ENCODE measurements at regions not wholly inside any gene's neighbourhood (a gene's known extent, or its start where the extent isn't known, plus 50 kb on each side); places are given as distances from the start of the nearest gene placed in this dataset.

DNA sequence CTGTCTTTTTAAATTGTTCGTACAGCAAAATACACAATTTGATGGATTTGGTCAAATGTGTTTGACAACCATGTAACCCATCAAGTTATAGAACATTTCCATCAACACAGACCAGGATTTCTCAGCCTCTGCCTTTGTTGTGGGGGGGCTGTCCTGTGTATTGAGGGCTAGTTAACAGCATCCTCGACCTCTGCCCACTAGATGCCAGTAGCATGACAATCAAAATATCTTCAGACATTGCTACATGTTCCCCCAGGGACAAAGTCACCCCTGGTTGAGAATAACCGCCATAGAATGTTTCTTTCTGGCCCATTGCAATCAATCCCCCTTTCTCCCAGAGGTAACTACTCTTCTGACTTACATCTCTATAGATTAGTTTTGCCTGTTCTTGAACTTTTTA lies 310.1 kb upstream of the RGMA start:
- TF ChIP-seq, protein P1, sequence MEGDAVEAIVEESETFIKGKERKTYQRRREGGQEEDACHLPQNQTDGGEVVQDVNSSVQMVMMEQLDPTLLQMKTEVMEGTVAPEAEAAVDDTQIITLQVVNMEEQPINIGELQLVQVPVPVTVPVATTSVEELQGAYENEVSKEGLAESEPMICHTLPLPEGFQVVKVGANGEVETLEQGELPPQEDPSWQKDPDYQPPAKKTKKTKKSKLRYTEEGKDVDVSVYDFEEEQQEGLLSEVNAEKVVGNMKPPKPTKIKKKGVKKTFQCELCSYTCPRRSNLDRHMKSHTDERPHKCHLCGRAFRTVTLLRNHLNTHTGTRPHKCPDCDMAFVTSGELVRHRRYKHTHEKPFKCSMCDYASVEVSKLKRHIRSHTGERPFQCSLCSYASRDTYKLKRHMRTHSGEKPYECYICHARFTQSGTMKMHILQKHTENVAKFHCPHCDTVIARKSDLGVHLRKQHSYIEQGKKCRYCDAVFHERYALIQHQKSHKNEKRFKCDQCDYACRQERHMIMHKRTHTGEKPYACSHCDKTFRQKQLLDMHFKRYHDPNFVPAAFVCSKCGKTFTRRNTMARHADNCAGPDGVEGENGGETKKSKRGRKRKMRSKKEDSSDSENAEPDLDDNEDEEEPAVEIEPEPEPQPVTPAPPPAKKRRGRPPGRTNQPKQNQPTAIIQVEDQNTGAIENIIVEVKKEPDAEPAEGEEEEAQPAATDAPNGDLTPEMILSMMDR (IDR thresholded peaks at IDR 0.05), result no peak
- DNase-seq (no peak), ATAC-seq (no peak)
- no peaks in the 10 kb centered on the region for H3K9me3 ChIP-seq
- no peak overlapping the region for H3K4me3 ChIP-seq
- no peaks in the 10 kb centered on the region for H3K4me1 ChIP-seq (ENCODE audit: low read depth)
- H3K36me3 ChIP-seq (ENCODE audit: low read depth), result no peaks in the 10 kb centered on the region
- intact Hi-C loops (cut with DNase I, micrococcal nuclease), result no loop called here

DNA sequence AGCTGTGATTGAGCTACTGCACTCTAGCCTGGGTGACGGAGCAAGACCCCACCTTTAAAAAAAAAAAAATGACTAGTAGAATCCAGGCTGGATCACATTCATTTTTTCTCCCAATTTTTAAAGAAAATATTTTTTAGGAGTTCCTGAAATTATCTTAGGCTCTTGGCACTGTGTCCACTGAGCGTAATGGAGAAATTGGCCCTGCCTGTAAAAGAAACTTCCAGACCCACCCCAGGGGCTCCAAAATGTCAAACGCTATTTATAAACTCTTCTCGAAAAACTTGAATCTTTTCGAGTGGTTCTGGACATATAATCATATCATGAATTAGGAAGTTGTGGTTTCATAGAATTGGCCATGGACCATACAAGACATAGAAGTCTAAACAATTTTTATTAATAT lies 300.2 kb upstream of the RGMA start:
- no peak for ATAC-seq

DNA sequence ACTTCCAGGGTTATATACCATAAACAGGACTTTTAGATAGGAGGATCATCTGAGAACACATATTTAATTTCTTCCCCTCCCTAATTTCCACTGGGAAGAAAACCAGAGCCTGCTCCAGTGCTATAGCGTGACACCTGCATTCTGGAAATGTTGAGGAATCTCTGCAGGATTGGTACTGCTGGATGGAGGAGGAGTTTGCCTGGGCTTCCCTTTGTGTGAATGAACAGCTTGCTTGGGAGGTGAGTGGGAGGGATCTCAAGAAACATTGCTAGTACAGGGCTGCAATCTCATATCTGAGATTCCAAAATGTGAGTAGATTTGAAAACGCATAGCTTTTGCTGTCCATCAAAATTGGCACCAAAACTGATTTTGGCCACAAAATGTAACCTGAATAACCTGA lies 295.9 kb upstream of the RGMA start:
- intact Hi-C loops (cut with DNase I, micrococcal nuclease), result no loop called here
- ATAC-seq (no peak), DNase-seq (no peak)
- Histone ChIP-seq H3K36me3 (ENCODE audit: low read depth) (no peaks in the 10 kb centered on the region), H3K4me1 (ENCODE audit: low read depth) (no peaks in the 10 kb centered on the region), H3K4me3 (no peak overlapping the region), H3K9me3 (no peaks in the 10 kb centered on the region)
- TF ChIP-seq, protein P1 (IDR thresholded peaks at IDR 0.05), result no peak

More for the DNA sequence above, 300.2 kb upstream of the RGMA start:
- H3K4me3 ChIP-seq, result no peak overlapping the region
- no peaks in the 10 kb centered on the region for H3K9me3 ChIP-seq
- no peaks in the 10 kb centered on the region for H3K4me1 ChIP-seq (ENCODE audit: low read depth)
- DNase-seq, result no peak
- H3K36me3 ChIP-seq (ENCODE audit: low read depth), result no peaks in the 10 kb centered on the region
- intact Hi-C loops (cut with DNase I, micrococcal nuclease), result no loop called here
- TF ChIP-seq, protein P1 (IDR thresholded peaks at IDR 0.05), result no peak

DNA sequence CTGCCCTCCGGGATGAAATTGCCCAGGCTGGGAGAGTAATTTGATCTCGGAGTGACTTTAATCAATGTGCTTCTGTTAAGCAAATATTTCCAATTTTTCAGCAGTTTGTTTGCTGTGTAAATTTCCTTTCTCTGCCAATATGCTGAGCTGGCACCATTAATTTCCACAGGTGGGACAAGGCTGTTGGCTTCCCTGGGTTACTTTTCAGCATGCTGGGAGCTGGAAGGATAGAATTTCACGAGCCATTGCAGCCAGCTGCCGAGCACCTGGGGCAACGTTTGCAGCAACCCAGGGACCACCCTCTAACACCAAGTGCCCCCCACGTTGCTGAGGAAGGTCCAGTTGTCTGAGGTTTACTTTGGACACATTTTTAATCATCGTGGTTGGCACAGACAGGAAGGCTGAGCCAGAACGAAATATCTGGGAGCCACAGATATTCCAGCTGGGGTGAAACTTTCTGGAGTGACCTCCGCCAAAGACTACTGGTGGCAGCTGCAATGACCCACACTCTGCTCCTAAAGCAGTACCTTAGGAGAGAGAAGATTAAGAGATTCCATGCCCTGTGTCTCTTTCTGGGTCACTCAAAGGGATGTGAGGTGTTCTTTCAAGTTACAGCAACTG lies 293.3 kb upstream of the RGMA start:
- Histone ChIP-seq H3K4me3 (no peak overlapping the region), H3K36me3 (ENCODE audit: low read depth) (no peaks in the 10 kb centered on the region), H3K4me1 (ENCODE audit: low read depth) (no peaks in the 10 kb centered on the region), H3K9me3 (no peaks in the 10 kb centered on the region)
- intact Hi-C loops (cut with DNase I, micrococcal nuclease), result no loop called here
- DNase-seq (no peak), ATAC-seq (no peak)
- TF ChIP-seq, protein P1 (IDR thresholded peaks at IDR 0.05), result no peak

DNA sequence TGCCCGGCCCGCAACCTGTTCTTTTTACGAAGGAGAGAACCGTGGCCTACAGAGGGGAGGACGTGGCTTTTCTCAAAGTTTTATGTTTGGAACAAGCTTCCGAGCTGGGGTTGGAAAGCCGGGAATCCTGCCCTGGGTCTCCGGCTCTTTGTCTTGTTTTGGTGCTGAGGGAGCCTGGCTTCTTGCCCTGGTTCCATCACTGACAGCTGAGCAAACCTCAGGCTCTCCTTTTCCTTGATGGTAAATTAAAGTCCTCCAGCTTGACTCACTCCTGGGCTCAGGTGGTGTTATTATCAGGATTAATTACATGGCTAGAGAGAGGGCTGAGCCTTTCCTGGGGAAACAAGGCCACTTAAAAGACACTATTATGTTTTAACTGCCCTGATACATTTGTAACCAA lies 289.5 kb upstream of the RGMA start:
- DNase-seq, result no peak
- TF ChIP-seq, protein P1 (IDR thresholded peaks at IDR 0.05), result no peak
- Histone ChIP-seq H3K4me3 (no peak overlapping the region), H3K9me3 (no peaks in the 10 kb centered on the region), H3K4me1 (ENCODE audit: low read depth) (no peaks in the 10 kb centered on the region), H3K36me3 (ENCODE audit: low read depth) (no peaks in the 10 kb centered on the region)
- intact Hi-C loops (cut with DNase I, micrococcal nuclease), result no loop called here
- no peak for ATAC-seq

DNA sequence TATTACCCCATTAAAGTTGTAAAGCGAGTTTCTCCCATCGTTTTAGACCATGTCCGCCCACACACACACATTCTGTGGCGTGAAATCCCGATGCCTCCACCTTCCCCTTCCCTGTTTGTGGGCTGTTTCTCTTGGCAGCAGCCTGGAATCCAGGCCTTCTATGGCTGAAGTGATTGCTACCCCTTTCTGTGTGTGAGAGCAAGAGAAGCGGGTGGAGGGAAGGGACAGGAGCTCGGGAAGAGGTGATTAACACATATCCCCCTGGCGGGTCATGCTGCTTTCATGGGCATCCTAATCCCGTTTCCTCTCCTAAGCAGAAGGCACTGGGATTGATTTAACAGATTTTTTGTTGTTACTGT lies 283.8 kb upstream of the RGMA start:
- ATAC-seq, result no peak
- no peaks in the 10 kb centered on the region for H3K36me3 ChIP-seq (ENCODE audit: low read depth)
- intact Hi-C loops (cut with DNase I, micrococcal nuclease), result no loop called here
- H3K4me3 ChIP-seq, result no peak overlapping the region
- no peak for DNase-seq
- H3K4me1 ChIP-seq (ENCODE audit: low read depth), result no peaks in the 10 kb centered on the region
- H3K9me3 ChIP-seq, result no peaks in the 10 kb centered on the region
- TF ChIP-seq, protein P1 (IDR thresholded peaks at IDR 0.05), result no peak

Data from mucosa of descending colon (tissue), 3 donors.